Thyroid gland (tissue), 4 donors: ENCODE measurements at regions not wholly inside any gene's neighbourhood (a gene's known extent, or its start where the extent isn't known, plus 50 kb on each side); places are given as distances from the start of the nearest gene placed in this dataset.

Experiments used
- CTCF ChIP-seq, 6 experiments: fragments of 200-600 bp in 3 of 6; fragments of 450-650 bp in 3 of 6; sonication (generic) in 3 of 6; IDR thresholded peaks; one replicate each; pipeline ENCODE4 v1.5.1; 2016 to 2019; ENCODE audit warnings: antibody characterized with exemption in 6 of 6, mild to moderate bottlenecking in 2 of 6, inconsistent platforms in 1 of 6, moderate library complexity in 1 of 6
- POLR2A ChIP-seq, 2 donors: fragments of 450-650 bp; IDR thresholded peaks; one replicate each; pipeline ENCODE4 v1.6.1; 2017; ENCODE audit warnings: antibody characterized with exemption in 2 of 2, mild to moderate bottlenecking in 2 of 2, moderate library complexity in 1 of 2

GRCh38 chr6:33965766-33966165 is 162.0 kb upstream of the MLN start:
- TF ChIP-seq CTCF (IDR thresholded peaks at IDR 0.05) (no peak), POLR2A (IDR thresholded peaks at IDR 0.05) (no peak)
